Posterior vena cava (tissue), 2 donors: ENCODE measurements at regions not wholly inside any gene's neighbourhood (a gene's known extent, or its start where the extent isn't known, plus 50 kb on each side); places are given as distances from the start of the nearest gene placed in this dataset.

Experiments
- DNase-seq: peaks from one replicate; pipeline ENCODE4 v3.0.0-alpha.2; 2020; ENCODE audit warnings: low spot score
- intact Hi-C, 2 donors: fragments of 100-400 bp; cut with DNase I; formaldehyde crosslinking; loops; one replicate each; pipeline versions ENCODE4 v1.14.1 to v1.14.2; 2022 to 2023
- donor health status: DM: yes; HTN: yes; CAD: no.
- donor health status: DM: yes; HTN: yes; CAD: no.

- no peak for DNase-seq
- intact Hi-C loops: no loop called here
These were observed 105.1 kb upstream of the SLC25A48 start for GRCh38 chr5:135729321-135729786.

DNA sequence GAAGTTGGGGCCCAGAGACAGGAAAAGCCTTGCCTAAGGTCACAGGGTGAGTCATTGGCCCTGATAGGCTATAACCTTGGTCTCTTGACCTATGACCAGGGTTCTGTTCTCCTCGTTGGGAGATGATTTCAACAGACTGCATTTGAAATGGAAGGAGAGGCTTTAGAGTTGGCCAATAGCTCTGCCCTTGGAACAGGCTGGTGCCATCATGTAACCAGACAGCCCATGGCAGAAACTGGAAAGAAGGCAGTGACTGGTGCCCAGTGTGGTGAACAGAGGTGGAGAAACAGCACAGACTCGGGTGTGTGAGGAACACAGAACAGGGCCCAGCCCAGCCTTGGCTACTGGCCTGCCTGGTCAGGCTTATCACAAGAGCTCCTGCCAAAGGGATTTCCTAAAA is 109.8 kb upstream of the SLC25A48 start:
- intact Hi-C loops: no loop called here
- no peak for DNase-seq

DNA sequence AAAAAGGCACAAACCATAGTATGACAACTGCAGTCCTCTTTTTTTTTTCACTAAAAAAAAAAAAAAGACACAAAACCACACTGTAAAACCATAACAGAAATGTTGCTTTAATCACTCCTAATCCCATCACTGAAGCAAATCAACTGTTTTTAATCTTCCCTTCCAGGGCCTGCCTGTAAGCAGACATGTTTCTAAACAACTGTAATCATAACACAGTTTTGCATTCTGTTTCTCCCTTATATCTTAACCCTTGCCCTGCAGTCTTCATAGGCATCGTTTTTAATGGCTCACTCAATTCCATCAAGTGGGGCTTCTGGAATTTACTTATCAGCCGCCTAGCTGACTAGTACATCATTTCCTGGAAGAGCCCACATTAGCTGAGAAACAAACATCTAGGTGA is 111.0 kb upstream of the SLC25A48 start:
- no peak for DNase-seq
- intact Hi-C loops: no loop called here

GRCh38 chr5:135721548-135722090 is 112.8 kb upstream of the SLC25A48 start:
- intact Hi-C loops: no loop called here
- DNase-seq: no peak

- no peak for DNase-seq
- intact Hi-C loops: no loop called here
These were observed 114.3 kb upstream of the SLC25A48 start for GRCh38 chr5:135720191-135720590.

DNA sequence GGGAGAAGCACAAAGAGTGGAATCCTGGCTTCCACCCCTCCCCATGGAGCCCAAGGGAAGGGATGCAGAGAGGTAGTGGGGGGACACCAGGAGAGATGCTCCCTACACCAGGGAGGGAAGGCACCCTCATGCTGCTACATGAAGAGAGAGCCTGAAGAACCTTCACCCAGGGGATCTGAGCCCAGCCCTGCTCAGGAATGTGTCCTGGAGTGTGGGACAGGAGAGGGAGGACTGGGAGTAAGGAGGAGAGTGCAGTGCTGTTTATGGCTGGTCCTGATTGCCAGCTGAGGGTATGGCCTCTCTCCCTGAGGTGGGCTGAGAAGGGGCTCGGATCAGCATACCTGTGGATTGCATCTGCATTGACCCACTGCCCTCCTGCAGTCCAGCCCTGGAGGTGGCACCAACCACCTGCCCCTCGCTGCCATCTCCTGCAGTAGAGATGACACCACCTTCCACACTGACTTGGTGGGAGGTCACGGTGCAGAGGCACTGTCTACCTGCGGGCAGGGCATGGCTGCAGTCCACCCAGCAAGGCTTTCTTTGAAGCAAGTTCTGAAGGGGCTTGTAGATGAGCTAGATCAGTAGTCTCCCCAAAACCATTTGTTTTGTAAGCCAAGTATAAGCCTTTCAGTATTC is 114.9 kb upstream of the SLC25A48 start:
- no peak for DNase-seq
- intact Hi-C loops: no loop called here

DNA sequence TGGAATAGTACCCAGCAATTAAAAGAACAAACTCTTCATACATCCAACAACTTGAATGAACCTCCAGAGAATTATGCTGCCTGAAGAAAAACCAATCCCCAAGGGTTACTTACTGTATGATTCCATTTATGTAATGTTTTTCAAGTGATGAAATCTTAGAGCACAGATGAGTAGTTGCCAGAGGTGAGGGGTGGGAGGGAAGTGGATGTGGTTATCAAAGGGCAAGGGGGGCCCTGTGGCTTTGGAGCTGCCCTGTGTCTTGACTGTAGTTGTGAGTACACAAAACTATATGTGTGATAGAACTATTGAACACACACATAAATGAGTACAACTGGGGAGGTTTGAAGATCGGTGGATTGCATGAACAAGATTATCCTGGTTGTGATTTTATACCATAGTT is 115.8 kb upstream of the SLC25A48 start:
- intact Hi-C loops: no loop called here
- DNase-seq: no peak

DNA sequence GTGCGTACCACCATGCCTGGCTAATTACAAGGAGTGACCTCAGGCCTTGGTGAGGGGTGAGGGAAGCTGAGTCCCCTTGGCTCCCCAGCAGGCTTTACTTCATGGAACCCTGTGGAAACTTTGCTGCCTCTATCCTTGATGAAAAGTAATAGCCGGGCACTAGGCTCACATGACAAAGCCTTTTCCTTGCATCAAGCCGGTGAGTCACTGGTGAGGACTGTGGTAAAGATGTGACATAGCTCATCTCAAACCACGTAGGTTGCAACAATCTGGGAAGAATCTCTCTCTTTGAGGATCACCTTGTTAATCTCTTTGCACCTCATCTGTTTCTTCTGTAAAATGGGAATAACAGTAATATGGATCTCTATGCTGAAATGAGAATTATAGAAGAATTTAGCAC is 116.3 kb upstream of the SLC25A48 start:
- no peak for DNase-seq

GRCh38 chr5:135715267-135716055 is 119.0 kb upstream of the SLC25A48 start:
- DNase-seq: no peak
- intact Hi-C loops: no loop called here

More for the DNA sequence above, 116.3 kb upstream of the SLC25A48 start:
- intact Hi-C loops: no loop called here

DNA sequence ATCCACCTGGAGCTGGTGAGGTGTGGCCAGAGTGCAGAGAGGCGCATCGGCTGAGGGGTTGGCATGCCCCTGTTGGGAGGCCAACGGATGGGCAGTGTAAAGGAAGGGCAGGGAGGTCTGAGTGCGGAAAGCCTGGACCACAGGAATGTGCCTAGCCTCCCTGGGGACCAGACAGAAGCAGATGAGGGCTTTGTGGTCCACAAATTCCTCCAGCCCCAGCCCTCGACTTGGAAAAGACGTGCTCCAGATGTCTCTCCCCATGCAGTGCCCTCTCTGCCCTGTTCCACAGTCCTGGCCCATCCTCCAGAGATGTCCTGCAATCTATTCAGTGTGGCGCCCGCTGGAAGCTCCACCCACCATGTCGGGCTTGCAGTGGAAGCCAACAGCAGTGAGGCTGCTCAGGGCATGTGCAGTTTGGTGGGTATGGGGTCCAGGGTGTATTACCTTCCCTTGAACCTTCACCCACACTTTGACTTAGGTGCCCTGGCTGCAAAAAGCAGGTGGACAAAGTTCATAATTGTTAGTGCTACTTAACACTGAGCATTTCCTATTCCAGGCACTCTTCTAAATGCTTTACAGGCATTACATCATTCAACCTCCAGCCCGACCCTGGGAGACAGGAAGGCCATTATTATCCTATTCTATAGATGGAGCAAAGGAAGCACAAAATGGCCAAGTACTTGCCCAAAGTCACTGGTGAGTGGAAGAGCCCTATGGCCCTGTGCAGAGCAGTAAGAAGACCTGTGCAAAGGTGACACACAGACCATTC is 120.2 kb upstream of the SLC25A48 start:
- intact Hi-C loops: no loop called here
- DNase-seq: no peak

- intact Hi-C loops: no loop called here
- no peak for DNase-seq
These were observed 121.1 kb upstream of the SLC25A48 start for GRCh38 chr5:135713161-135713915.

DNA sequence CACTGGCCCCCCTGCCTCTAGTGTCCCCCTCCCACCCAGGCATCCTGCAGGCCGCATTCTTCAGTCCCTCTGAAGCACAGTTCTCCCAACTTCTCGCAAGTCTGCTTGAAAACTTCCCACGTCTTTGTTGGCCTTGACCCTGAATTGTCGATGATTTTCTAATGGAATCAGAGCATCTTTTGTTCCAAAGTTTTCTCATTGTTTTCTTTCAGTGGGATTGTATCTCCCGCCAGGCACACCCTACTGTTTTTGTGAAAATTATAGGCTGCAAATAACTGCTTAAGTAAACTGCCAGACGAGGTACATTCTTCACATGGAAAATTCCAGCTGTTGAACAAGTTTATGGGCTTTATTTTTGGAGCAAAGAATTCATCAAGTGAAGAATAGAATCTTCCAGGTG is 122.6 kb upstream of the SLC25A48 start:
- intact Hi-C loops: no loop called here
- no peak for DNase-seq

- intact Hi-C loops: no loop called here
- DNase-seq: no peak
These were observed 124.3 kb upstream of the SLC25A48 start for GRCh38 chr5:135710045-135710675.

- intact Hi-C loops: no loop called here
- no peak for DNase-seq
These were observed 125.3 kb upstream of the SLC25A48 start for GRCh38 chr5:135709208-135709575.

GRCh38 chr5:135708481-135709207 is 125.8 kb upstream of the SLC25A48 start:
- intact Hi-C loops: no loop called here

GRCh38 chr5:135707302-135707701 is 127.2 kb upstream of the SLC25A48 start:
- DNase-seq: no peak
- intact Hi-C loops: no loop called here

More at GRCh38 chr5:135708481-135709207, 125.8 kb upstream of the SLC25A48 start:
- no peak for DNase-seq

GRCh38 chr5:135706893-135707292 is 127.6 kb upstream of the SLC25A48 start:
- intact Hi-C loops: no loop called here
- no peak for DNase-seq

GRCh38 chr5:135706474-135706873 is 127.7 kb upstream of the CXCL14 start:
- no peak for DNase-seq
- intact Hi-C loops: no loop called here
